Nephron progenitor cell (in vitro differentiated cells): ENCODE measurements at regions not wholly inside any gene's neighbourhood (a gene's known extent, or its start where the extent isn't known, plus 50 kb on each side); places are given as distances from the start of the nearest gene placed in this dataset.

Source experiments
- DNase-seq: peaks from one replicate; pipeline ENCODE4 v3.0.0; 2021
- H3K27ac Mint-ChIP-seq: 2 replicates; pipeline ENCODE4 v1.8.0; 2021; ENCODE audit warnings: mild to moderate bottlenecking, moderate library complexity, mixed read lengths
- H3K27me3 Mint-ChIP-seq: 2 replicates; pipeline ENCODE4 v1.8.0; 2021; ENCODE audit warnings: mild to moderate bottlenecking, low read depth, mixed read lengths; ENCODE audit not compliant: poor library complexity
- H3K36me3 Mint-ChIP-seq: 2 replicates; pipeline ENCODE4 v1.8.0; 2021; ENCODE audit warnings: low read depth, mixed read lengths
- H3K4me1 Mint-ChIP-seq: 2 replicates; pipeline ENCODE4 v1.8.0; 2021; ENCODE audit warnings: mixed read lengths
- H3K4me3 Mint-ChIP-seq: 2 replicates; pipeline ENCODE4 v1.8.0; 2021; ENCODE audit warnings: mild to moderate bottlenecking, moderate library complexity, mixed read lengths
- H3K9me3 Mint-ChIP-seq: 2 replicates; pipeline ENCODE4 v1.8.0; 2021; ENCODE audit warnings: mild to moderate bottlenecking, moderate library complexity, mixed read lengths
- CTCF ChIP-seq: fragments of 200-600 bp; sonication (generic); IDR thresholded peaks from 2 replicates; pipeline ENCODE4 v1.5.0; 2021; ENCODE audit warnings: antibody characterized with exemption

DNA sequence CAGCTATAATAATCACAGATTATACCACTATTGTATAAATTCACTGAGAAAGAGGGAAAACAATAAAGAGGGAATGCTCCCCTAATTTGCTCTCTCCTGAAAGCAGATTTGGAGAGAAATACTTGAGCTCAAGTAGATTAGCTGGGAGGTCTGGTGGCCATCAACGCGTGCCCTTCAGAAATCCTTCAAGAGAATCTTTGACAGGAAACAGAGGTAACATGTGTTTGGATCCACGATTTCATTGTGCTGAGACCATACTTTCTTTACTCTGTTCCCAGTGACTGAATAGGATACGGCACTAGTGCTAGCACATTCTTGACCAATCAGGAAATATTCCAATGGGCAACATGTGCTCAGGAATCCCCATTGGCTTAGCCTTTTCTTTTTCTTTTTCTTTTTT, 1395.3 kb downstream of the RAPGEF2 start:
- Mint-ChIP-seq H3K27ac (no peak overlapping the region), H3K36me3 (no peaks in the 10 kb centered on the region), H3K4me1 (no peaks in the 10 kb centered on the region), H3K27me3 (peaks cover 5% of the 10 kb centered on the region), H3K9me3 (peaks cover 5% of the 10 kb centered on the region), H3K4me3 (no peak overlapping the region)
- no peak for TF ChIP-seq CTCF
- no peak for DNase-seq

DNA sequence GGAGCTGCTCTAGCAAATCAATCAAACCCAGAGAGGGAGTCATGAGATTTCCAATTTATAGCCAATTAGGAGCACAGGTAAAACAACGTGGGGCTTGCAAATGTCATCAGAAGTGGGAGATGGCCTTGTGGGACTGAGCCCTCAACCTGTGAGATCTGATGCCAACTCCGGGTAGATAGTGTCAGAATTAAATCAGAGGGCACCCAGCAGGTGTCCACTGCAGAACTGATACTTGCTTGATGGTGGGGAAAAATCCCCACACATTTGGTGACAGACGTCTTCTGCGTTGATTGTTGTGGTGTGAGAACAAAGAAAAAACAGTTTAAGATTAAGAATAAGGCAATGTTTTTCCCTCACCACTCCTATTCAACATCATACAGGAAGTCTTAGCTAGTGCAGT, 1402.8 kb downstream of the RAPGEF2 start:
- H3K4me1 Mint-ChIP-seq = no peaks in the 10 kb centered on the region
- no peaks in the 10 kb centered on the region for H3K27me3 Mint-ChIP-seq
- no peak for DNase-seq
- no peaks in the 10 kb centered on the region for H3K9me3 Mint-ChIP-seq
- TF ChIP-seq CTCF = no peak
- no peaks in the 10 kb centered on the region for H3K36me3 Mint-ChIP-seq
- no peak overlapping the region for H3K27ac Mint-ChIP-seq
- H3K4me3 Mint-ChIP-seq = no peak overlapping the region

GRCh38 chr4:160510928-160511327, 1408.0 kb downstream of the RAPGEF2 start:
- no peak for DNase-seq
- Mint-ChIP-seq H3K27me3 (no peaks in the 10 kb centered on the region), H3K4me3 (no peak overlapping the region), H3K9me3 (no peaks in the 10 kb centered on the region), H3K4me1 (no peaks in the 10 kb centered on the region), H3K36me3 (no peaks in the 10 kb centered on the region), H3K27ac (no peak overlapping the region)
- TF ChIP-seq CTCF = no peak

DNA sequence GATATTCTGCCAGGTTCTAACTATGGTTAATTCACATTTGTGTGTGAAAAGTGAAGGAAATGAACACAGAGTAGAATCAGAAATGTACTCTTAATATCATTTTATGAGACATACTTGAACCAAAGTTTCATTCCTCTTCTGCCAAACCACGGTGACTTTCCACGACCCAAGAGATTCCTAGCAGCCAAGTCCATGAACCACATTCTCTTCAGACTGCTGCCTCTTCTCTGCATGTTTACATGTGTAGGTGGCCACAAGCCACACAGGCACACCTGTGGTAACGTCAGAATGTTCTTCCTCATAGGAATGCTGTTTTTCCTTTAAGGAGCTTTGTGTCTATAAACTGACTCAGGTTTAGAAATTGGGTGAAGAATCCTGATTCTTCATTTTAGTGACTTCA, 1411.2 kb downstream of the RAPGEF2 start:
- Mint-ChIP-seq H3K4me1 (no peaks in the 10 kb centered on the region), H3K36me3 (no peaks in the 10 kb centered on the region), H3K27ac (no peak overlapping the region), H3K27me3 (no peaks in the 10 kb centered on the region), H3K9me3 (no peaks in the 10 kb centered on the region), H3K4me3 (no peak overlapping the region)
- no peak for DNase-seq
- no peak for TF ChIP-seq CTCF

- H3K4me1 Mint-ChIP-seq = no peaks in the 10 kb centered on the region
- no peak for DNase-seq
- no peak overlapping the region for H3K4me3 Mint-ChIP-seq
- H3K27me3 Mint-ChIP-seq = no peaks in the 10 kb centered on the region
- no peak for TF ChIP-seq CTCF
- H3K36me3 Mint-ChIP-seq = no peaks in the 10 kb centered on the region
- H3K9me3 Mint-ChIP-seq = no peaks in the 10 kb centered on the region
- H3K27ac Mint-ChIP-seq = no peak overlapping the region
Observed at GRCh38 chr4:160523231-160523630, 1420.4 kb downstream of the RAPGEF2 start.

- Mint-ChIP-seq H3K27ac (no peak overlapping the region), H3K9me3 (no peaks in the 10 kb centered on the region), H3K36me3 (no peaks in the 10 kb centered on the region), H3K27me3 (no peaks in the 10 kb centered on the region), H3K4me3 (no peak overlapping the region), H3K4me1 (no peaks in the 10 kb centered on the region)
- TF ChIP-seq CTCF = no peak
- no peak for DNase-seq
Observed at GRCh38 chr4:160537681-160538080, 1434.8 kb downstream of the RAPGEF2 start.
